VCaP (cell line): ENCODE measurements at regions not wholly inside any gene's neighbourhood (a gene's known extent, or its start where the extent isn't known, plus 50 kb on each side); places are given as distances from the start of the nearest gene placed in this dataset.
A peak's percentile ranks its signal among the peaks of the same experiment; 100 is the strongest.

Source experiments
- H3K27ac ChIP-seq: fragments of 450-650 bp; 2 replicates; pipeline ENCODE4 v1.5.1; 2017
- TF ChIP-seq, protein P1 (sequence below): fragments of 450-650 bp; conservative IDR thresholded peaks from 2 replicates; pipeline ENCODE4 v1.5.1; 2017; ENCODE audit warnings: mild to moderate bottlenecking, moderate library complexity

DNA sequence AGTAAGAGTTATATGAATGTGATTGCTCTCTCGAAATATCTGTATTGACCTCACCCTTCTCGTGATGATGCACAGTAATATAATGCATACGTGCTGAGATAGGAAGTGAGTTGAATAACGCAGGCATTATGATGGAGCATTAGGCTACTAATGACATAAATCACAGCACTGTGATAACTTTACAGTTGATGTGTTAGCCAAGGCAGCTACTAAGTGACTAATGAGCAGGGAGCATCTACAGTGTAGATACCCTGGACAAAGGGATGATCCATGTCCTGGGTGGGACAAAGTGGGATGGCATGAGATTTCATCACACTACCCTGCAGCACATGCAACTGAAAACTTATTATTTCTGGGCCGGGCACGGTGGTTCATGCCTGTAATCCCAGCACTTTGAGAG lies 68.4 kb downstream of the HDGFL1 start:
- no peak overlapping the region for H3K27ac ChIP-seq
- TF ChIP-seq, protein P1, sequence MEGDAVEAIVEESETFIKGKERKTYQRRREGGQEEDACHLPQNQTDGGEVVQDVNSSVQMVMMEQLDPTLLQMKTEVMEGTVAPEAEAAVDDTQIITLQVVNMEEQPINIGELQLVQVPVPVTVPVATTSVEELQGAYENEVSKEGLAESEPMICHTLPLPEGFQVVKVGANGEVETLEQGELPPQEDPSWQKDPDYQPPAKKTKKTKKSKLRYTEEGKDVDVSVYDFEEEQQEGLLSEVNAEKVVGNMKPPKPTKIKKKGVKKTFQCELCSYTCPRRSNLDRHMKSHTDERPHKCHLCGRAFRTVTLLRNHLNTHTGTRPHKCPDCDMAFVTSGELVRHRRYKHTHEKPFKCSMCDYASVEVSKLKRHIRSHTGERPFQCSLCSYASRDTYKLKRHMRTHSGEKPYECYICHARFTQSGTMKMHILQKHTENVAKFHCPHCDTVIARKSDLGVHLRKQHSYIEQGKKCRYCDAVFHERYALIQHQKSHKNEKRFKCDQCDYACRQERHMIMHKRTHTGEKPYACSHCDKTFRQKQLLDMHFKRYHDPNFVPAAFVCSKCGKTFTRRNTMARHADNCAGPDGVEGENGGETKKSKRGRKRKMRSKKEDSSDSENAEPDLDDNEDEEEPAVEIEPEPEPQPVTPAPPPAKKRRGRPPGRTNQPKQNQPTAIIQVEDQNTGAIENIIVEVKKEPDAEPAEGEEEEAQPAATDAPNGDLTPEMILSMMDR: no peak

DNA sequence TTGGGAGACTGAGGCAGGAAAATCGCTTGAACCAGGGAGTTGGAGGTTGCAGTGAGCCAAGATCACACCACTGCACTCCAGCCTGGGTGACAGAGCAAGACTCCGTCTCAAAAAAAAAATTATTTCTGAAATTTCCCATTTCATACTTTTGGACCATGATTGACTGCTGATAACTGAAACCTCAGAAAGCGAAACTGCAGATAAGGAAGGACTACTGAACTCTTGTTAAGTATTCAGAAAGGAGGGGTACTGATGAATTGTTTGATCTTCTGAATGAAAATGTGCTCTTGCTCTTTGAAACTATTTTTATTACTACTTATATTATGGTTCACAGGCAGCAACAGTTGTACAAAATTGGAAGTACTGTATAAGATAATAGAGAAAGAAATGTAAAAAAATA lies 69.0 kb downstream of the HDGFL1 start:
- H3K27ac ChIP-seq: no peak overlapping the region
- TF ChIP-seq, protein P1: no peak

DNA sequence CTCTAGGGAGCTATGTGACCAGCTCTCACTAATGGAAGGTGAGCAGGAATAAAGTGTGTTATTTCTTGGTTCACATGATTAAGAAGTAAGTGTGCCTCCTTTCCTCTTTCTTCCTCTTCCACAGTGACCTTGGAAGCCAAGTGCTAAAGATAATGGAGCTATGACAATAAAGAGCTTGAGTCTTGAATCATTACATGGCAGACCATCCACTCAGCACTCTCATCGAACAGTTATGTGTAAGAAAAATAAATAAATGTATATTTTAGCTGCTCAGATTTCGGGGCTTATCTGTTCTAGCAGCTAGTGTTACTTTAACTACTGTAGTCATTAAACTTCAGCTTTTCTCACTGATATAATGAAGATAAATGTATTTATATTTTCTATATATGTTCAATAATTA lies 72.9 kb downstream of the HDGFL1 start:
- no peak overlapping the region for H3K27ac ChIP-seq
- TF ChIP-seq, protein P1: no peak

DNA sequence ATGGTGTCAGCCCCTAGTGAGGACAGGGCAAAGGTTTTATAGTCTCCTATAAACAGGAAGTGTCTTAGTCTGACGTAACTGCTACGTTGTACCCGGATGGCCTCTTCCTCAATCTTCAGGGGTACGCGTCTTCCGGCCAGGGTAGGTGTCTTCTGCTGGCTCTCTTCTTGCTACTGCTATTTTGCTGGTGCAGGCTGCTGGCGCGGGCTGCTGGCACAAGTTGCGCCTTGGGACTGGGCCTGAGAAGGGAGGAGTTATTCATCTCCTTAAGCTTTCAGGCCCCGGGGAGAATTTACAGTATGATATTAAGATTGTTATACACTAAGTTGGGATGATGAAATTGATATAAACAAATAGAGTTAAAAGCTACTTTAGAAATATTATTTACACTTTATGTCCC lies 74.4 kb downstream of the HDGFL1 start:
- H3K27ac ChIP-seq: no peak overlapping the region
- TF ChIP-seq, protein P1: no peak

DNA sequence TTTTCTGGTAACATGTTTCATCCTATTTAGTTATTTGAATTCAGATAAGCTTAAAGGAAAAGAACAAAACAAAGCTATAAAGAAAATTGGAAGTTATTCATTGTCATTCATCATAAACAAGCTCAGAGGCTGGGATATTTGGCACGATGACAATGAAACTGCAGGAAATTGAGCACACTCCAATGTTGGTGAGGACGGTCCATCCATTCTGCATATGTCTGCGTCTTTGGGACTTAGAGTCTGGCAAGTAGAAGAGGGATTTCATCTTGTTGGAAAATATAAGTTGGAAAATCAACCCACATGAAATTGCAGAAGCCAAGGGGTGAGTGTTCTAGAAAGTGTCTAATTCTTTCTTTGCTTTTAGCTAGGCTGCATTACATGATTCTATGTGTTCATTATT lies 78.4 kb downstream of the HDGFL1 start:
- TF ChIP-seq, protein P1: no peak

DNA sequence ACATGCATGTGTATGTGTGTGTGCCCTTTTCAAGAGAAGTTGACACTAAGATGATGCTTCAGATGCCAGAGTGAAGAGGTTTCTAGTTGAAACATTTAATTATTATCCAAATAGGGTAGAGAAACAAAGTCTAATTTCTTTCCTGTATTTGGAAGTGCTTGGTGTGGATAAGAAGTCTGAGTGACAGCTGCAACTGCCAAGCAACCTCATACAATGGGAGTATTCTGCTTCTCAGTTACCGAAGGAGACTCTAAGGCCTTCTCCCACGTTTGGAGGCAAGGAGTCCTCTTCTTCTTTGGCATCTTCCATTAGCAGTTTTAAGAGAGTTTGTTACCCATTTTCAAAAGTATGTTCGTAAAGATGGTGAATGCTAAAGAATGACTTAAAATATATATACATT lies 82.4 kb downstream of the HDGFL1 start:
- no peak overlapping the region for H3K27ac ChIP-seq
- TF ChIP-seq, protein P1: no peak

More for the DNA sequence above, 78.4 kb downstream of the HDGFL1 start:
- H3K27ac ChIP-seq: peak overlapping the region; percentile 2; the same call in 1 of the 2 replicates

DNA sequence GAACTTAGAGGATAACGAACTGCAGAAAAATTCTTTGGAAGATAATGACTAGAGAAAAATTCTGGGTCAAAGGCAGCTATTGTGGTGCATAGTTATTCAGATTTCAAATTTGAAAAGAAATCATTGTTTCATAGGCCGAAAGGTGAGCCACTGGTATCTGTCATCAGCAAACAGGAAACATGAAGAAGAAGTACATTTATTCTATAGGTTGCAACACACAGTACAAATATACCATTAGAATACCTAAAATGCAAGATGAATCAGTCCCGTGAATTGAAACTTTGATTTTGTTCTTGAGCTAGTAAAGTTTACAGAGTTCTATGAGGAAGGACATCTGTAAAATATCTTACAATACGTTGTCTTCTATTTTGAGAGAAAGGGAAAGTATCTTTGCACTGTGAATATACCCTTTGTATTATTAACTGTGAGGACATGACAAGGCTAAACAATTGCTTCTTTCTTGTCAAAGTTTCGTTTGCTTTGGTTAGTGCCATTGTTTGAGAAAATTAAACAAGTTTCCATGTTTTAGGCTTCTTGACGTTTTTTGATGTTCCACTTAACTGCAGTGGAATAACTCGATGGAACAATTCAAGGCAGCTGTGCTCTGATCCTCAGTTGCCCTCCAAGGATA lies 84.7 kb downstream of the HDGFL1 start:
- TF ChIP-seq, protein P1: no peak

More for the DNA sequence above, 84.7 kb downstream of the HDGFL1 start:
- no peak overlapping the region for H3K27ac ChIP-seq
